RKO (cell line): ENCODE measurements at regions not wholly inside any gene's neighbourhood (a gene's known extent, or its start where the extent isn't known, plus 50 kb on each side); places are given as distances from the start of the nearest gene placed in this dataset.
A peak's percentile ranks its signal among the peaks of the same experiment; 100 is the strongest.
"Not testable (repeated sequence)": the region's sequence is repeated elsewhere in the genome, so short reads cannot be mapped to it uniquely, and the experiment has no call there.

Experiments used
- DNase-seq: peaks from one replicate; pipeline ENCODE4 v3.0.0-alpha.2; 2016; ENCODE audit warnings: low spot score

DNA sequence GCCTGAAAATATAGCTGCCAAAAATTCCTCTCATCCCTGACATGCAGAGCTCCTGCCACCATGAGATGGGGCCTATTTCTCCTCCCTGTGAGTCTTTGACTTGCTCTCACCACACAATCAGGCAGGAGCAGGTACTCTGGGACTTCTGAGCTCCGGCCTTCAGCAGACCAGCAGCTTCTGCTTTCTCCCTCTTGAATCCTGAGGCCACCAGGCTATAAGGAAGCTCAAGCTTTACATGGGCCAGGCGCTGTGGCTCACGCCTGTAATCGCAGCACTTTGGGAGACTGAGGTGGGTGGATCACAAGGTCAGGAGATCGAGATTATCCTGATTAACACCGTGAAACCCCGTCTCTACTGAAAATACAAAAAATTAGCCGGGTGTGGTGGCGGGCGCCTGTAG, 238.7 kb upstream of the RREB1 start:
- no peak for DNase-seq

- no peak for DNase-seq
Observed at GRCh38 chr6:6870921-6871320, 236.8 kb upstream of the RREB1 start.

DNA sequence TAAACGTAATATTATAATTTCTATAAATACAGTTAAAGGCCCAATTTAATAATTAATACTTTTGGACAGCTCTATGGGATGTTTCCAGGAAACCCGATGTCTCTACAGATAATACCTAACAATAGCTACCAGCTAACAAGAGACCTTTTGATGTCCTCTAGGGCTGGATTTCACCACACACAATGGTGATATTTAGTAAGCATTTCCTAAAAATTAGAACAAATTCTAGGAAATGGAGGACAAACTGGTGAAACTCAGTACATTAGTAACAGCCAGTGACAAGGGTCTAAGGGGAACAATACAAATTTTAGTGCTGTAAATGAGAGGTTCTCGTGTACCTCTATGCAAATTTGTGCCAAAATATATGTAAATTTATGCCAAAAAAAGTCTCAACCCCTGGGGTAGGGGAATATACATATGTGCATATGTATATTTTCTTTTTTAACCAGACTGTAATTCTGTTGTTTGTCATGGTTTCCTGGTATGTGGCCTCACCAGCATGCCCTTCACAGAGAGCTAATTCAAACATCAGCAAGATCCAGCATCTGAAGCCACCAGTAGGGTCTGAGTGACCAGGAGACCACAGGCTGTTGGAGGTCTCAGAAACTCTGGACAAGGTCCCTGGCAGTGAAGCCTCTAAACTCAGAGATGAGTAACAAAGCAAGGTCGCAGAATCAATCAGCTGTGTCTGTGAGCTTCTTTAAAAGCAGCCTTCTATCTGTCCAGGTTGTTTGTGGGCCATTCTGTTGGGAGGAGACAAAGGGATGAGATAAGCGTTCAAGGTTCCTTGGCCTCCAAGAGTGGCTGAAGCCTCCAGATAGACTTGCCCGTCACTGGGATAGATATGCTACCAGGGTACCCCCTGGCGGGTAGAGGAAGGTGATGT, 235.1 kb upstream of the RREB1 start:
- DNase-seq: no peak

GRCh38 chr6:6873778-6874177, 234.0 kb upstream of the RREB1 start:
- no peak for DNase-seq

DNA sequence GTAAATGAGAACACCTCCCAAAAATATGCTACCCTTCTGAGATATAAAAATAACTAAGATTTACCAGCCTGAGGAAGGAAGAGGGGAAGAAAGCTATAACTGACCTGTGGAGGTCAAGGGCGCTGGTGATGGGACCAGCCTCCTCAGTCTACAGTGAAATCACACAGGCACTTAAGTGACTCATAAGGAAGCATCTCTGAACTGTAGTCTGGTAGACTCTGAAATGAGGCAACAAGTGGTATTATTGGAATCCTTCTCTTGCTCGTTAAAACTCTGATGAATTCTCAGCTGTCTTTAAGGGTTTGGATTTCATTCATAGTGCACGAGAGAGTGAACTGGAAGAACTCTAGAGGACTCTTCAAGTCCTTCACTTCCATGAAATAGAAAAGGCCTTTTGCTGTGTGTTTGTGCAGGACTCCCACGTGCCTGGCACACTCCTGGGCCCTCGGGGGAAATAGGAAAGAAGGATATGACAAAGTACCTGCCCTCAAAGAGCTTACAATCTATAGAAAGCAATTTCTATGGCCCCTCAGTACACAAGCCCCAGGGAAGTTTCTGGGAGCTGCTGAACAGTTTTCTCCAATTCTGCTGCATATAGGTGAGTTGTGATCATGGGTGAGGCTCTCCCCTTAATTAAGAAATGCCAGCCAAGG, 231.8 kb upstream of the RREB1 start:
- peak; percentile 66 for DNase-seq

GRCh38 chr6:6877792-6878191, 230.0 kb upstream of the RREB1 start:
- not testable (repeated sequence) for DNase-seq

- no peak for DNase-seq
Observed at GRCh38 chr6:6878887-6879585, 228.7 kb upstream of the RREB1 start.

DNA sequence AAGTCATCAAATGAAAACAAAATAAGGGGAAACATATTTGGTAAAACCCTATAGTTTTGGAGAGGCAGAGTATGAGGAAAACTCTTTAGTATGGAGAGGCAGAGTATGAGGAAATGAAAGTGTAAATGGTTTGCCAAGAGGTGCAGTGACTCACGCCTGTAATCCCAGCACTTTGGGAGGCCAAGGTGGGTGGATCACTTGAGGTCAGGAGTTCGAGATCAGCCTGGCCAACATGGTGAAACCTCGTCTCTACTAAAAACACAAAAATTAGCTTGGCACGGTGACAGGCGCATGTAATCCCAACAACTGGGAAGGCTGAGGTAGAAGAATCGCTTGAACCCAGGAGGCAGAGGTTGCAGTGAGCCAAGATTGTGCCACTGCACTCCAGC, 228.2 kb upstream of the RREB1 start:
- DNase-seq: not testable (repeated sequence)

DNA sequence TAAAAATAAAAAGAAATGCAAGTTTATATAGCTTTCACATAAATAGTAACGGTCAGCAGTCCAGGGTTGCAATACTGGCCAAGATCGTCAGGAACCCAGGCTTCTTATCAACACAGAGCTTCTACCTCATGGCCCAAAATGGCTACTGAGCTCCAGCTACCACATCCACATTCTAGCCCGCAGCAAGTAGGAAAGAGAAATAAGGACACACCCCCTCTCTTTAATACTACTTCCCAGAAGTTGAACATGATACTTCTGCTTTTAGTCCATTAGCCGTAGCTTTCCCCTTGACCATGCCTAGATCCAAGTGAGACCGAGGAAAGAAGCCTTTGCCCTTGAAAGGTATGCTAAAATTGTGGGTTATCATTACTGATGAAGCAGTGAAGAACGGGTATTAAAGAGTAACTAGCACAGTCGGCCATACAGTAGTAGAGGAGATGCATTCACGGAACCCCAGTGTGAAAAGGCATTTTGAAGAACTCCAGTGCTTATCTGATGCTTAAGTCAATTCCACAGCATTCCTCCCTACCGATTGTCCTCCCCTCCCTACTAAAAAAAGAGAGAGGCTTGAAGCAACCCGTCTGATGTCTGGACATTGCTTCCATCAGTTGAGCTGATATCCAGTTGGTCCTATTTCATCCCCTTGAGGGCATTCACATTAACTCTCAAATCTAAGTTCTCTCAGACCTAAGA, 226.9 kb upstream of the RREB1 start:
- no peak for DNase-seq

GRCh38 chr6:6881438-6882225, 226.1 kb upstream of the RREB1 start:
- DNase-seq: no peak

DNA sequence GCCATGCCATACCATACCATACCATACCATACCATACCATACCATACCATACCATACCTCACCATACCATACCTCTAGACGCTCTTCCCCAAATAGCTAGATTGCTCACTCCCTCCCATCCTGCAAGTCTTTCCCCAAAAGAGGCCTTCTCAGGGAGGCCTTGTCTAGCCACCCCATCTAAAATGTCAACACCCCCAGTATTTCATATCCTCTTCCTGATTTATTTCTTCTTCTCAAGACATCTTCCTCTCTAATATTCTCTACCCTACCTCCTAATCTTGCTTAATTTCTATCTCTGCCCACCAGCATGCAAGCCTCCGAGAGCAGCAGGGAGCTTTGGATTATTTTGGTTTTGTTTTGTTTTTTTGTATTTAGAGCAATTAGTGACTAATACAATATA, 225.2 kb upstream of the RREB1 start:
- DNase-seq: no peak

DNA sequence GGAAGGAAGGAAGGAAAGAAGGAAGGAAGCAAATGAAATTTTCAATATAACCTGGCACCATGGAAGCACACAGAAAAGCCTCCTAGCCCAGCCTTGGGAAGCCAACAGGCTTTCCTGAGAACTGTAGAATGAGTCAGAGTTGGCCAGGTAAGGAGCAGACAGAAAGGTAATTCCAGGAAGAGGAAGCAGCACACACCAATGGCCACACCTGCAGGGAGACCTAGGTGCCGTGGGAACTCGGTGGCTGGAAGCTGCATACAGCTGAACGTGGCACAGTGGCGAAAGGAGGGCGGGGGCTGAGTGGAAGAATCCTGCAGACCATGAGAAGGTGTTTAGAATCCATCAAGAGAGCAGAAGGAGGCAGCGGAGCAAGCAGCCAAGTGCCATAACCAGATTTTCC, 224.8 kb upstream of the RREB1 start:
- DNase-seq: no peak

DNA sequence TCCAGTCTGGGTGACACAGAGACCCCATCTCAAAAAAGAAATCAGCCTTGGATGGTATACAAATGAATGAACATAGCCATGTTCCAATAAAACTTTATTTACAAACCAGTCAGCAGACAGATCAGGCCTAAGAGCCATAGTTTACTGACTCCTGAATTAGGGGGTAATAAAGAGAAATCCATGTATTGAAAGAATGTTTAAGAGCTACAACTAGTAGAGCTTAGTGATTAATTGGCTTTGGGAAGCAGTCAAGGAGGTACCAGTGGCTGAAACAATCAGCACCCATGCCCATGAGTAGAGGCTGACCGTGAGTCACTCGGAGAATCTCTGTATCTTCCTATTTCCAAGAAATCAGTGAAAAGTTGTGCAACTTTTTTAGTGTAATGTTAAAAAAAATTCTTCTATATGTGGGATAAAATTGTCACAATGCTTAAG, 223.6 kb upstream of the RREB1 start:
- DNase-seq: no peak

- no peak for DNase-seq
Observed at GRCh38 chr6:6884916-6885315, 222.8 kb upstream of the RREB1 start.

GRCh38 chr6:6885521-6886170, 222.1 kb upstream of the RREB1 start:
- DNase-seq: no peak

- no peak for DNase-seq
Observed at GRCh38 chr6:6886171-6886885, 221.4 kb upstream of the RREB1 start.

DNA sequence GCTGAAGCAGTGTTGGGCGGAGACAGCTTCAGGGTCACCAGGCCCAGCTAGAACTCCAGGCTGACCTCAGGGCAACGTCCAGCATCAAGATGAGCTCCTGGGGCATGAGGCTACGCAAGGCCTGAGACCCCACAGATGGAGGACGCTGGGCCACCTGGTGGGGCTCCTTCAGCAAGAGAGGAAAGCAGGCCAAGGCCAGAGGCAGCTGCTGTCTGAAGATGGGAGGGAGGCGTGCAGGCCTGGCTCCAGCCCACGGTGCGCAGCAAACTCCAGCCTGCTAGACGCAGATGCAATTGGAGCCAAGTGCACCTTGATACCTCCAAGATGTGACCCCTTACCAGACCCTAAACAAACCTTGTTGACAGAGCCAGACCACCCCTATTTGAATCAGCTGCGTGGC, 220.9 kb upstream of the RREB1 start:
- no peak for DNase-seq

DNA sequence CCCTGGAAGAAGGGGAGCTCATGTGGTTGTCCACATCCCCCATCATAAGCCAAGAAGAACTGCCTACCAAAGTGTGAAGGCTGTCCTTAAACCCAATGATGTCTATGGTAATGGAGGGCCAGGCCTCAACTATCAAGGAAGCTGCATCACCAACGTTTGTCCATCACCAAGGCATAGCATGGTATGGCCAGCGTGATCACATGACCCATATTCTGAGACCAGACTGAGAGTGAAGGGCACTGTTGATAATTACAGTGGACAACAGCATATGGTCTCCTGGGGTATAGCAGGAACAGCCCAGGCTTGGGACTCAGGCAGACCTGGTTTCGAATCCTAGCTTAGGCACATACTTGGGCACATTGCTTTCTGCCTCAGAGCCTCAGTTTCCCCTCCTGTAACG, 218.2 kb upstream of the RREB1 start:
- no peak for DNase-seq

DNA sequence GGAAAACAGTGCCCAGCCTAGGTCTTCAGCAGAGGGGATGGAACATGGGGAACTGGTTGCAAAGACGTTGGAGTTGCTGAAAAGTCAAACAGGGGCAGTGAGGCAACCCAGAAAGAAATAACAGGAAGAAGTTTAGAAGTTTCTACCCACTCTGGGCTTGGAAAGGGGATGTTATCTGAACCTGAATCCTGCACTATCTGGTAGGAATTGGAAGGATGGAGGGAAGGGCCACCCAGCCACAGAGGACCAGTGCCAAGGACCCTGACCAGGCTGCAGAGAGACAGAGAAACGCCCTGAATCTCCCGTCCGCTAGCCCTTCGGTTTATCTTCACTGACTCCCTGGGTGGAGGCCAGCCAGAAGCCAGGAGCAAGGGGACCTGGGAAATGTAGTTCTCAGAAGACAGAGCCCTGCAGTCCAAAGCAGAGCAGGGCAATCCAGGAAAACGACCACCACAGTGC, 217.3 kb upstream of the RREB1 start:
- no peak for DNase-seq

GRCh38 chr6:6891125-6891721, 216.5 kb upstream of the RREB1 start:
- no peak for DNase-seq
